HG02610 (cell line): ENCODE measurements at regions not wholly inside any gene's neighbourhood (a gene's known extent, or its start where the extent isn't known, plus 50 kb on each side); places are given as distances from the start of the nearest gene placed in this dataset.
"Not testable (repeated sequence)": the region's sequence is repeated elsewhere in the genome, so short reads cannot be mapped to it uniquely, and the experiment has no call there.

ENCODE experiments used
- ATAC-seq: cut with Tn5 transposase; IDR thresholded peaks from one replicate; pipeline ENCODE4 v1.9.1; 2021; ENCODE audit warnings: mild to moderate bottlenecking, moderate library complexity; ENCODE audit not compliant: unreplicated experiment

GRCh38 chr6:142633317-142633716 is 311.7 kb downstream of the HIVEP2 start:
- ATAC-seq = no peak

GRCh38 chr6:142635130-142635529 is 309.8 kb downstream of the HIVEP2 start:
- ATAC-seq = no peak

- ATAC-seq = no peak
Observed at GRCh38 chr6:142637624-142638351, 307.2 kb downstream of the HIVEP2 start.

GRCh38 chr6:142642651-142643050 is 302.3 kb downstream of the HIVEP2 start:
- no peak for ATAC-seq

GRCh38 chr6:142644866-142645265 is 300.1 kb downstream of the HIVEP2 start:
- ATAC-seq = no peak

- ATAC-seq = no peak
Observed at GRCh38 chr6:142645663-142646062, 299.3 kb downstream of the HIVEP2 start.

GRCh38 chr6:142647449-142648035 is 297.4 kb downstream of the HIVEP2 start:
- no peak for ATAC-seq

- no peak for ATAC-seq
Observed at GRCh38 chr6:142648036-142648451, 296.9 kb downstream of the HIVEP2 start.

- no peak for ATAC-seq
Observed at GRCh38 chr6:142648526-142648925, 296.4 kb downstream of the HIVEP2 start.

GRCh38 chr6:142649438-142650234 is 295.3 kb downstream of the HIVEP2 start:
- ATAC-seq = not testable (repeated sequence)

- ATAC-seq = no peak
Observed at GRCh38 chr6:142651384-142651783, 293.6 kb downstream of the HIVEP2 start.

GRCh38 chr6:142653710-142654420 is 291.1 kb downstream of the HIVEP2 start:
- no peak for ATAC-seq

- ATAC-seq = no peak
Observed at GRCh38 chr6:142659661-142660060, 285.3 kb downstream of the HIVEP2 start.

GRCh38 chr6:142665393-142665792 is 279.6 kb downstream of the HIVEP2 start:
- ATAC-seq = no peak

- ATAC-seq = no peak
Observed at GRCh38 chr6:142666599-142667185, 278.3 kb downstream of the HIVEP2 start.

GRCh38 chr6:142669471-142670351 is 275.3 kb downstream of the HIVEP2 start:
- no peak for ATAC-seq

- ATAC-seq = peak; percentile 94
Observed at GRCh38 chr6:142671791-142672190, 273.2 kb downstream of the HIVEP2 start.

GRCh38 chr6:142675517-142675916 is 269.5 kb downstream of the HIVEP2 start:
- no peak for ATAC-seq

GRCh38 chr6:142676027-142676443 is 268.9 kb downstream of the HIVEP2 start:
- no peak for ATAC-seq
